Omental fat pad (tissue), 3 donors: ENCODE measurements at regions not wholly inside any gene's neighbourhood (a gene's known extent, or its start where the extent isn't known, plus 50 kb on each side); places are given as distances from the start of the nearest gene placed in this dataset.

ENCODE experiments used
- ATAC-seq: fragments of 150-250 bp; one replicate; pipeline ENCODE4 v1.9.1; 2016; ENCODE audit warnings: mild to moderate bottlenecking, moderate library complexity; ENCODE audit not compliant: low FRiP score
- DNase-seq: peaks from one replicate; pipeline ENCODE4 v3.0.0-alpha.2; 2019; ENCODE audit warnings: low spot score
- TF ChIP-seq, protein P1 (sequence below), 3 donors: fragments of 450-650 bp; IDR thresholded peaks; one replicate each; pipeline ENCODE4 v1.5.1; 2016 to 2017; ENCODE audit warnings: antibody characterized with exemption in 3 of 3, mild to moderate bottlenecking in 3 of 3, moderate library complexity in 2 of 3

DNA sequence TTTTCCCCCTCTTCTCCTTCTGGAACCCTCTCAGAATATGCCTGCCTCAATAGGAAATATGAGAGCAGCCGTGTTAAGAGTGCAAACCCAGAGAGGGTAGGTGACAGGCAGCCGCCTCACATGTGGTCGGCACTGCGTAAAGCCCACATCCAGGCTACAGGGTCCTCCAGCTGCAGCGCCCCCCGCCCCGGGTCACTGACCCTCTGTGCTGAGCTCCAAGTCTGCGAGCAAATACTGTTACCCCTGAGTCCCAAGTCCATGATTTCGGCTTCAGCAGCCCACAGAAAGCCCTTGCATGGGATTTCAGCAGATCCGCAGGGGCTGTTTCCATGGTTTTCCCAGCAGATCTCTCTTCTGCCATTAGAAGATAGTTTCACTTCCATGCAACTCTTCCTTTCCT lies 186.9 kb upstream of the IRS2 start:
- DNase-seq = no peak
- TF ChIP-seq, protein P1, sequence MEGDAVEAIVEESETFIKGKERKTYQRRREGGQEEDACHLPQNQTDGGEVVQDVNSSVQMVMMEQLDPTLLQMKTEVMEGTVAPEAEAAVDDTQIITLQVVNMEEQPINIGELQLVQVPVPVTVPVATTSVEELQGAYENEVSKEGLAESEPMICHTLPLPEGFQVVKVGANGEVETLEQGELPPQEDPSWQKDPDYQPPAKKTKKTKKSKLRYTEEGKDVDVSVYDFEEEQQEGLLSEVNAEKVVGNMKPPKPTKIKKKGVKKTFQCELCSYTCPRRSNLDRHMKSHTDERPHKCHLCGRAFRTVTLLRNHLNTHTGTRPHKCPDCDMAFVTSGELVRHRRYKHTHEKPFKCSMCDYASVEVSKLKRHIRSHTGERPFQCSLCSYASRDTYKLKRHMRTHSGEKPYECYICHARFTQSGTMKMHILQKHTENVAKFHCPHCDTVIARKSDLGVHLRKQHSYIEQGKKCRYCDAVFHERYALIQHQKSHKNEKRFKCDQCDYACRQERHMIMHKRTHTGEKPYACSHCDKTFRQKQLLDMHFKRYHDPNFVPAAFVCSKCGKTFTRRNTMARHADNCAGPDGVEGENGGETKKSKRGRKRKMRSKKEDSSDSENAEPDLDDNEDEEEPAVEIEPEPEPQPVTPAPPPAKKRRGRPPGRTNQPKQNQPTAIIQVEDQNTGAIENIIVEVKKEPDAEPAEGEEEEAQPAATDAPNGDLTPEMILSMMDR (IDR thresholded peaks at IDR 0.05) = no peak
- no peak for ATAC-seq

DNA sequence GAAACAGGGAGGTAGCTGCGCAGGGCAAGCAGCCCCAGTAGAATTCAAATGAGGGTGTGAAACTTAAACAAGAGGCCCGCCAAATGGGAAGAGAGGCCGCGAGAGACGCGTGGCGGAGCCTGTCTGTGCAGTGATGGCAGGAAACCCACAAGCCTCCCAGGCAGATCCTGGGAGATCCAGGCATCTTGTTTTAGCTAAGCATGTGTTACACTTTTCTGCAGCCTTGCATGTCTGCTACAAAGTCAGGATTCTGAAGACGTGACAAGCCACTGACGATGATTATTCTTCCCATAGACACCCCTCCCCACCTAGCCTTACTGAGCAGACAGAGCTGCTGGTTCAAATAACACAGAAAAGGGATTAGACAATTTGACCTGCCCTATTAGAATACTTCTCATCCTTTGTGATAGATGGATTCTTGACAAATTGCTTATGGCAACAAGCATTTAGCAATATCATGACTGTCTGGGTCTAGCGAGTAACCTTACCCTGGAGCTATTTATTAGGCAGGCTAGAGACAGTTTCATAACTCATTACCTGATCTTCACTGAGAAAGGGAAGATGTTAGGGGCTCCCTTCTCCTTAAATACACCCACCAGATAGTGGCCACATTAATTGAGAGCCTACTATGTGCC lies 185.2 kb upstream of the IRS2 start:
- ATAC-seq (no peak), DNase-seq (no peak)
- TF ChIP-seq, protein P1 (IDR thresholded peaks at IDR 0.05) = no peak

DNA sequence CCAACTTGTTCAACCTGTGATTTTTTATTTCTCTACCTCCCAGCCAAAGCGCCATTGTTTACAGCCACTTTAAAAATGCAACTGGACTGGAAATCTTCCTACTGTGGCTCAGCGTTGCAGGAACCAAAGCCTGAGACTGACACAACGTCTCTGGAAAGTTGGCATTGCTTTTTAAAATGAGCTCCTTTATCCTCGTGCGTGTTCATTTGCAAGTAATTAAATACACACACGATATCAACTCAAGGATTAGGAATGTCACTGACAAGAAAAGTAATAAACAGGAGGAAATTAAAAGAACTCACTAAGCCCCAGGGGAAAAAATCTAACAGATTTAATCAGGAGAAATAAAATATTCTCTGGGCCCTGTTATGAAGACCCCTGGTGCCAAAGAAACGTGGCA lies 184.6 kb upstream of the IRS2 start:
- ATAC-seq (no peak), DNase-seq (no peak)
- TF ChIP-seq, protein P1 (IDR thresholded peaks at IDR 0.05) = no peak

DNA sequence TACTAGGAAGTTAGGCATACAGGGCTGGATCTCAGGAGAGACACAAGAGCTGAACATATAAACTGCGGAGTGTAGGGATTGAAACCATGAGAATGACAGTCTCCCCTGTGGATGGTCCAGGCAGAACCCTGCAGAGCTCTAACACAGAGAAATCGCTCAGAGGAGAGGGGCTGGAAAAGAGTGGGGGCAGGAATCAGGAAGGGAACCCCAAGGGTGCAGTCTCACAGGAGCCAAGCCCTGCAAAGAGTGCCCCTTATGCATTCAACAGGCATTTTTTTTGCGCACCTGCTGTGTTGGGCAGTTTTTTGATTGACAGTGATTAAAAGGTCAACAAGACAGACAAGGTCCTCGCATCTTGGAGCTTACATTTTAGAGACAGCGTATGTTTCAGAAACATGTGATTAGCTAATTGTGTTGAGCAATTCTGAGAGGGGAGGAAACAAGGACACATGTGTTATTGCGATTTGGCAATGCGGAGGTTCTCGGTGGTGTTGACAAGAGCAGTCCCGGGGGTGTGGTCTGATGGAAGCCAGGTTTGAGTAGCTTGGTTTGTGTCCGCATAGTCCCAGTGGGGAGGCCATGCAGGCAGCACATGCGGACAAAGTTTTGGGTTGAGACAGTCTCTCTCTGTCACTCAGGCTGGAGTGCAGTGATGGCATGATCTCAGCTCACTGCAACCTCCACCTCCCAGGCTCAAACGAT lies 182.6 kb upstream of the IRS2 start:
- TF ChIP-seq, protein P1 (IDR thresholded peaks at IDR 0.05) = no peak
- no peak for ATAC-seq
- no peak for DNase-seq

DNA sequence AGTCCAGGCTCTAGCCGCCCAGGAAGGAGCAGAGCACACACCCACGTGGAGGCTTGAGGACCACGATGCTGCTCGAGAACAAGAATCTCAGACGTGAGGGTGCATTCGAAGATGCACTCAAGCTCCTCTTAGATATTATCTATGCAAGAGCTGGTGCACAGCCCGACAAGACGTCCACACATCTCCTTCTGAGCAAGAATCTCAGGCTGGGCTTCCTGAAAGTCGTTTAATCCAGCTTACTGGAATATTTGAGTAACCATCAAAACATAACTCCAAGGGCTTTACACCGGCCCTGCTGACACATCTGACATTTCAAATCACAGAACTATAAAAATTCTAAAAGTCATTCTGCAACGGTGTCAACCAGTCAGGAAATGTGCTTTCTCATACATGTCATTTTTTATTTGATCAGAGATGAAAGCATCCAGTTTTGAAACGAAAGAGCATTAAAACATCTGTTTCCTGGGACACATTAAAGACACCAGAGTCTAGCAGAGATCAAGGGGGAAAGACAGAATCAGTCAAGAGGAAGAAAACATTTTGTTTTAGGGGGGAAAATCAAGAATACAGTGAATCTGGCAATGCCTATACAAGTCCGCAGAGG lies 177.7 kb upstream of the IRS2 start:
- ATAC-seq = no peak
- no peak for DNase-seq
- TF ChIP-seq, protein P1 (IDR thresholded peaks at IDR 0.05) = no peak

DNA sequence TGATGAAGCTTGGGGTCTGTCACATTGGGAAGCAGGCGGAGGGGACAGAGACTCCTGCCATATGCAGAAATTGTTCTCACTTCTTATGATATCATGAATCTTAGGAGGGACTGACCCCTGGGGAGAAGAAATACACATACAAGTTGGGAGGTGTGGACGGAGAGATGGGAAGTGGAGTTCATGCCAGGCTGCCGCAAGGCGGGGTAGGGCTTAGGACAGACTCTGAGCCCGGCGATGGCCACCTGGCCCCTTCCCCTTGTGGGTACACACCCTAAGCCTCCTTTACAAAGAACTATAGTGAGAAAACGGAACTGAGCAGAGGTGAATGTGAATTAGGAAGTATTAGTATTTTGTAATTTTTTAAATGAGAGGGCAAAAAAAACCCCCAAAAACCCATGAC lies 177.0 kb upstream of the IRS2 start:
- no peak for ATAC-seq
- no peak for DNase-seq
- TF ChIP-seq, protein P1 (IDR thresholded peaks at IDR 0.05) = no peak

DNA sequence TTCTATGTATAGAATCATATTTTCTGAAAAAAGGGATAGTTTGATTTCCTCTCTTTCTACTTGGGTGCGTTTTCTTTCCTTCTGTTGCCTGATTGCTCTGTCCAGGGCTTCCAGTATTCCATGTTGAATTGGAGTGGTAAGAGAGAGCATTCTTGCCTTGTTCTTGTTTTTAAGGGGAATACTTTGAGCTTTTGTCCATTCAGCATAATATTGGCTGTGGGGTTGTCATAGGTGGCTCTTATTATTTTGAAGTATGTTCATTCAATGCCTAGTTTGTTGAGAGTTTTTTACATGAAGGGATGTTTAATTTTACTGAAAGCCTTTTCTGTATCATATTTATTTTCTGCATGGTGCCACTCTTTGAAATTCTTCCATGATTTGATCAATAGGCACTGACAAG lies 173.5 kb upstream of the IRS2 start:
- TF ChIP-seq, protein P1 (IDR thresholded peaks at IDR 0.05) = no peak
- ATAC-seq (no peak), DNase-seq (no peak)
